ENCODE measurements at regions not wholly inside any gene's neighbourhood (a gene's known extent, or its start where the extent isn't known, plus 50 kb on each side); places are given as distances from the start of the nearest gene placed in this dataset.

DNA sequence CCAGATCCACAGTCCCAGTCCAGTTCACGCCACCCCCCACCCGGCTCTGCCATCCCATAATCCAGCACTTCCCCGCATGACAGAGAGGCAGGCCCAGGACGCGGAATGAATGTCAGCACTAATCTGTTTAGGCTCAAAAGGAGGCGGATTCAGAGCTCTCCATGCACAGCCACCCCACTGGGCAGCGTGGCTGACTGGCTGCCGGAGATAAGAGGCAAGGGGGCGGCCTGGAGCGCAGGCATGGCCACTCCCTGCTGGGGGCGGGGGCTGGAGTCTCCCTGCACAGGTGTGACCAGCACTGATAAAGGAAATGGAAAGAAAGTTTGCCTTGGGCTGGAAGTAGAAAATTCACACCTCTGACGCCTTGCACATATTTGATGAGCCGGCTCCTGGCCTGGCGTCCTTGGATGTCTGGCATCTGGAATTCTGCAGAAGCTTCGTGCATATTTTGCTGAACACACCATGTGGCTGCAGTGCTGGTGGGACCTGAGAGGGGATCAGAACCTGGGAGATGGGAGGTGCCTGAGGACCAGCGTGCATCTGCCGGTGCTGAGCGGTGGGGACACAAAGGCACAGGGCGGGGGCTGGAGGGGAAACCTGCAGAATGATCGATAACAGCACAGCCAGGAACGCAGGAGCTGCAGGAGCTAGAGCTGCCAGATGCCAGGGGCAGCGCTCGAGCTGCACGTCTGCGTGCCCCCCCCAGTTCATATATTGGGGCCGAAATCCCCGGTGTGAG is 344.4 kb downstream of the CTTN start:
- DNase-seq (ENCODE audit: low spot score): no peak

GRCh38 chr11:70743329-70743728 is 345.0 kb downstream of the CTTN start:
- no peak for DNase-seq (ENCODE audit: low spot score)

- DNase-seq (ENCODE audit: low spot score): no peak
Observed at GRCh38 chr11:70743941-70744351, 345.6 kb downstream of the CTTN start.

- DNase-seq (ENCODE audit: low spot score): no peak
Observed at GRCh38 chr11:70744396-70745185, 346.3 kb downstream of the CTTN start.

GRCh38 chr11:70745451-70745850 is 347.1 kb downstream of the CTTN start:
- DNase-seq (ENCODE audit: low spot score): no peak

DNA sequence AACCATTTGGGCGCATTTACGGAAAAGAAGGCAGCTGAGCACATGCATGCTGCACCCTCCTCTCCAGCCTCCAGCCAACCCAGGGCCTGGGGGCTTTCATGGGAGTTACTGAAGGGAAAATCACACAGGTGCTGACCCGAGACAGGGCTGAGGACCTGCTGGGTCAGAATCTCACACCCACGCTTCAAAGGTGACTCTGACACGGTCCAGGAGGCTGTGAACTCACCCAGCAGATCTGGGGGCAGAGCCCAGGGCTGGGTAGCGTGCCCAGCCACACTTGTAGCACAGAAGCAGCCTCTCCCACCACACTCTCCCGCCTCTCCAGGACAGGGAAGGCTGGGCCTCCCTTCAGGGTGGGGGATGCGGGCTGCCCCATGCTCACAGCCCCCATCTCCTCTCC is 347.6 kb downstream of the CTTN start:
- no peak for DNase-seq (ENCODE audit: low spot score)

DNA sequence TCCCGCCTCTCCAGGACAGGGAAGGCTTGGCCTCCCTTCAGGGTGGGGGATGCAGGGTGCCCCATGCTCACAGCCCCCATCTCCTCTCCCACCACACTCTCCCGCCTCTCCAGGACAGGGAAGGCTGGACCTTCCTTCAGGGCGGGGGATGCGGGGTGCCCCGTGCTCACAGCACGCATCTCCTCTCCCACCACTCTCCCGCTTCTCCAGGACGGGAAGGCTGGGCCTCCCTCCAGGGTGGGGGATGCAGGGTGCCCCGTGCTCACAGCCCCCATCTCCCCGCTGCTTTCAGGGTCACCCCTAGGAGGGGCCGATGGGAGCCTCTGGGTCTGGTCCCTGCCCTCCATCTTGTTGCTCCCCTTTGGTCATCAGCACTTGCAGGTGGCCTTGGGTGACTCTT is 348.0 kb downstream of the CTTN start:
- no peak for DNase-seq (ENCODE audit: low spot score)

DNA sequence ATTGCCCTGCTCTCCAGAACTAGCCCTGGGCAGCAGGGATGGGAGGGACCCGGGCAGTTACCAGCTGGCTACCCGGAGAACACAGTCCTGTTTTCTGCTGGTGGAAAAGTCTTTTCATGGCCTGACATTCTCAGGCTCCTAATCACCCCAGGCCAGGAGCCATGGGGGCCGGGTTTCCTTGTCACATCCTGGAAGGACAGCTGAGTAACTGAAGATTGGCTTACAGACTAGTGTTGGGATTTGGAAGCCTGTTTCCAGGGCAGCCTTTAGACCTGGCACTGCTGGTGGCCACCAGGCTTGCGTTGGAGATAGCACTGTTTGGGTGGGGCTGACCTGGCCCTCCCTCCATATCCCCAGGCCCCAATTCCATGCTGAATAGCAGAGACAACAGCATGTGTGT is 349.0 kb downstream of the CTTN start:
- no peak for DNase-seq (ENCODE audit: low spot score)

DNA sequence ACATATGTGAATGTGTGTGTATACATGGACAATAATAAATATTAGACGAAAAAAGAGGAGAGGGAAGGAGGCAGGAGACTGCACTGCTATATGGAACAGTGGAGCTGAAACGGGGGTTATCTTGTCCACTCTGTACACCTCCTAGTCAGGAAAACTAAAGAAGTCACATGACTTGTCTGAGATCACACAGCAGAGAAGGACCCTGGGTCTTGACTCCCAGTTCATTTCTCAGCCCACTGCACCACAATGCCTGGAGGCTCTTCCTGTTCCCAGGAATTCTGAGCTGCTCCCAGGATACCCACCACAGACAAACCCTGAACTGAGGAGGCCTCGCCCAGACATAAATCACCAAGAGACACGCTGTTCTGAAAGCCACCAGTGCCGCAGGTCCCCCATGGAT is 349.6 kb downstream of the CTTN start:
- no peak for DNase-seq (ENCODE audit: low spot score)

- DNase-seq (ENCODE audit: low spot score): no peak
Observed at GRCh38 chr11:70751142-70751734, 352.9 kb downstream of the CTTN start.

DNA sequence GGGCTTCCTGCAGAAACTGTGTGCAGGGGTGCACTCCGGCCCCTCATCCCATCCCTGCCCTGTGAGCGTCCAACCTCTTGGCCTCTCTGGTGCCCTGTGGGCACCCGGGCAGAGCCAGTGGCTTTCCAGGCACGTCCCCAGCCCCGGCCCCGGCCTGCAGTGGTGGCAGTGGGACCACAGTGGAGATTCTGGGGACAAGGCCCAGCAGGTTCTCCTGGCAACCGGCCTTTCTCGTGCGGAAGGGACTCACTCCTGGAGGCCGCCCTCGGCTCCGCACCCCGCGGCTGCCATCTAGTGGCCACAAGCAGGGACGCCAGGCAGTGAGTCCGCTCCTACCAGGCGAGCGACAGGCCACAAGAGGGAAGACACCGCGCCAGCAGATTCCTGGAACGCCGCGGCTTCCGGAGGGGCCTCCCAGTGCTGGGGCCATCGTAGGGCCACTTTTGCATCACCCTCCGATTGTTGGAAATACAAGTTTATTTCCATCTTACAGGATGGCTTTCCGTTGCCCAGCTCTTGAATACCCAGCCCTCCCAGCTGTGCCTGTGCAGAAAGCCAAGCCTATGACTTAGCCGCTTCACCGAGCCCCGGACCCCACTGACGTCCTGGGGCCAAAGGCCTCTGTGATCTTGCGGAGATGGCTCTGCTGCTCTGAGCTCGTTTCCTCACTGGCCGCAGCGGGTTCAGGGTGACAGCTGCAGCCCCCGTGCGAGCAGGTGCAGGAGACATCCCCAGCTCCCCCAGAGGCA is 357.3 kb downstream of the CTTN start:
- peak; percentile 49 for DNase-seq (ENCODE audit: low spot score)

DNA sequence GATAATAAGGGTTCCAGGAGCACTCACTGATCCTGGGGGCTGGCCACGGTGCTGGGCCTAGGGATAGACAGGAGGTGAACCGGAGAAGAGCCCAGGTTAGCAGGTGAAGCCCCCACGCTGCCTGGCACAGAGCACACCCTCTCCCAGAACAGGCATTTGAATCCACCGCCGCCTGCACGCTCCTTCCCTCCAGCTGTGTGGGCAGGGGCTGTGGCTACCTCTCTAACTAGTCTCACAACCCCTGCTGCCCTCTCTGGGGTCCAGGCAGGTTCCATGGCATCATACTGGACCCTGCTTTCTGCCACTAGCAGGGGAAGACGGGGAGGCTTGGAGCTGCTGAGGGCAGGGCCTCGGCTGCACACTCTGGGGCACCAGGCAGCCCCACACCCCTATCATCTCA is 358.0 kb downstream of the CTTN start:
- no peak for DNase-seq (ENCODE audit: low spot score)

- no peak for DNase-seq (ENCODE audit: low spot score)
Observed at GRCh38 chr11:70756756-70757155, 358.4 kb downstream of the CTTN start.

GRCh38 chr11:70757241-70757640 is 358.9 kb downstream of the CTTN start:
- no peak for DNase-seq (ENCODE audit: low spot score)

- DNase-seq (ENCODE audit: low spot score): no peak
Observed at GRCh38 chr11:70758206-70758605, 359.9 kb downstream of the CTTN start.

DNA sequence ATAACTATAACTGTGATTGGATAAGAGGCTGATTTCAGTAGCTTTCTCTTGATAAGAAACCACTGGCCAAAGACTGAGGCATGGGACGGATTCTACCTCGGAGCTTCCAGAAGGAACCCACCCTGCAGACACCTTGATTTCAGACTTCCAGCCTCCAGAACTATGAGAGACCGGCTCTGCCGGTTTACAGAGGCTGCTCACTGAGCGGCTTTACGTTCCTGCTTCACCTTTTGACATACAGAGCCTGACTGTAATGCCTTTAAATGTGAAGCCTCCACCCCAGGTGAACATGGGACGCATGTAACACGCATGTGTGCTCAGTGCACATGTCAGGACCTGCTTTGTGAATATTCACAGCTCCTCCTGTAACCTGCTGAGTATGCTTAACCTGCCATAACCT is 361.5 kb downstream of the CTTN start:
- no peak for DNase-seq (ENCODE audit: low spot score)

GRCh38 chr11:70760416-70761020 is 362.2 kb downstream of the CTTN start:
- DNase-seq (ENCODE audit: low spot score): no peak

DNA sequence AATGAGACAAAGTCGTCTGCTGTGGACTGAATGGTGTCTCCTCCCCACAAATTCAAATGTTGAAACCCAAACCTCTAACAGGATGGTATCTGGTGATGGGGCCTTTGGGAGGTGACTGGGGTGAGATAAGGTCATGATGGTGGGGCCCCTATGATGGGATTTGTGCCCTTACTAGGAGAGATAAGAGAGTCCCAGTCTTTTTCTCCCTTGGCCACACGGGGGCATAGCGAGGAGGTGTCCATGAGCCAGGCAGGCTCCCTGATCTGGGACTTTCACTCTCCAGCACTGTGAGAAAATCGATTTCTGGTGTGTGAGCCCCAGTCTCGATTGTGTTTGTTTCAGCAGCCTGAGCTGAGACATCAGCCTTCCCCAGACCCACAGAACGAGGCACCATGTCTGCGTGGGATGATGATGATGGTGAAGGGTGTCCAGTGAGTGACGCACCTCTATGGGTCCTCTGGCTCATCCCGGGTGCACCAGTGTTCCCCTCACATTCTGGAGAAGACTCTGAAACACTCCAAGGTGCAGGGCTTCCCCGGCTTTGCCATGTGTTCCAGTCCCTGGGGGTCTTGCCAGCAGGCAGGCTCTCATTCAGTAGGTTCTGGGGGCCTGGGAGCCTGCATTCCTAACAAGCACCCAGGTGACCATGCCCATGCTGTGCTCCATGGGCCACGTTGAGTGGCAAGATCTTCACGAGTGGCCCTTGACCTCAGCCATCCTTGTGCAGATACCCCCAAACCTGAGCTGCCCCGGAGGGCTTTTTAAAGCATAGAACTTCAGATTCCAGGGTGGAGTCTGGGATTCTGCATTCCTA is 363.0 kb downstream of the CTTN start:
- no peak for DNase-seq (ENCODE audit: low spot score)

DNA sequence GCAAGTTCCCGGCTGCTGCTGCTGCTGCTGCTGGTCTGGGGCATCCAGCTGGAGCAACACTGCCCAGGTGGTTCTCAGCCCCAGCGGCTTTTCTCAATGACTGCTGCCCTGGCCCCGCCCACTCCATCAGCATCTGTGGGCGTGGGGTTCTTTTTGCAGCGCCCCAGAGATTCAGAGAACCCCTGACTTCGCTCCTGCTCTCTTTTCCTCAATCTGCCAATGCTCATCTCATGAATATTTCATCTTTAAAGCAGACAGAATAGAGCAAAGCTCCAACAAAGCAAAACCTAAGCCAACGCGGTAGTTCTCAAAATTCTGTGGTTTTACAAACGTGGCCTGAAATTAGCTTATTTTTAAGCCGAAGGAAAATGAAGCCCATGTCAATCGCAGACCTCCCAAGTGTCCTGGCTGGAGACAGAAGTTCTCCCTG is 363.6 kb downstream of the CTTN start:
- no peak for DNase-seq (ENCODE audit: low spot score)

- no peak for DNase-seq (ENCODE audit: low spot score)
Observed at GRCh38 chr11:70762810-70763209, 364.5 kb downstream of the CTTN start.

GRCh38 chr11:70763606-70764005 is 365.3 kb downstream of the CTTN start:
- no peak for DNase-seq (ENCODE audit: low spot score)
